PC-9 (cell line): ENCODE measurements at regions not wholly inside any gene's neighbourhood (a gene's known extent, or its start where the extent isn't known, plus 50 kb on each side); places are given as distances from the start of the nearest gene placed in this dataset.

ENCODE experiments used
- EZH2 ChIP-seq: fragments of 200-600 bp; sonication (generic); IDR thresholded peaks from 2 replicates; pipeline ENCODE4 v1.8.0; 2017; ENCODE audit warnings: antibody characterized with exemption, low read depth
- TF ChIP-seq, protein P1 (sequence below): fragments of 200-600 bp; sonication (generic); conservative IDR thresholded peaks from 2 replicates; pipeline ENCODE4 v1.6.1; 2017; ENCODE audit warnings: mixed run types, antibody characterized with exemption, mild to moderate bottlenecking, moderate library complexity

DNA sequence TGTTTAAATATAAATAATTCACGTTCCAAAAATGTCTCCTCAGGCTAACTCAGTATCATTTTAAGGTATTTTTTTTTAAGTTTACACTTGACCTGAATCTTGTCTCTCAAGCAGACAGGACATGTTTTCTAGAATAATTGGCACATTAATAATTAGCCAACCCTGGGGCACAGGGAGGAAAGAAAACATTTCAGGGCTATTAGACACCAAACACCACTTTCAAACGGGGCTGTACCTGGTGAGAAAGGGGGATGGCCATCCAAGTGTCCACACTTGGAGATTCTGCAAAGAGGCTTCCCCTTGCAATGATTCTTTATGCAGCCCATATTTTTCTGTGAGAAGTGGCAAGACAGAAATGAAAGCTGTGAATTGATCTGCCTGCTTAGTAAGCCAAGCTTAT, 560.8 kb downstream of the CD109 start:
- no peak for TF ChIP-seq EZH2
- TF ChIP-seq, protein P1, sequence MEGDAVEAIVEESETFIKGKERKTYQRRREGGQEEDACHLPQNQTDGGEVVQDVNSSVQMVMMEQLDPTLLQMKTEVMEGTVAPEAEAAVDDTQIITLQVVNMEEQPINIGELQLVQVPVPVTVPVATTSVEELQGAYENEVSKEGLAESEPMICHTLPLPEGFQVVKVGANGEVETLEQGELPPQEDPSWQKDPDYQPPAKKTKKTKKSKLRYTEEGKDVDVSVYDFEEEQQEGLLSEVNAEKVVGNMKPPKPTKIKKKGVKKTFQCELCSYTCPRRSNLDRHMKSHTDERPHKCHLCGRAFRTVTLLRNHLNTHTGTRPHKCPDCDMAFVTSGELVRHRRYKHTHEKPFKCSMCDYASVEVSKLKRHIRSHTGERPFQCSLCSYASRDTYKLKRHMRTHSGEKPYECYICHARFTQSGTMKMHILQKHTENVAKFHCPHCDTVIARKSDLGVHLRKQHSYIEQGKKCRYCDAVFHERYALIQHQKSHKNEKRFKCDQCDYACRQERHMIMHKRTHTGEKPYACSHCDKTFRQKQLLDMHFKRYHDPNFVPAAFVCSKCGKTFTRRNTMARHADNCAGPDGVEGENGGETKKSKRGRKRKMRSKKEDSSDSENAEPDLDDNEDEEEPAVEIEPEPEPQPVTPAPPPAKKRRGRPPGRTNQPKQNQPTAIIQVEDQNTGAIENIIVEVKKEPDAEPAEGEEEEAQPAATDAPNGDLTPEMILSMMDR, result no peak
